H9 (cell line): ENCODE measurements at regions not wholly inside any gene's neighbourhood (a gene's known extent, or its start where the extent isn't known, plus 50 kb on each side); places are given as distances from the start of the nearest gene placed in this dataset.

ENCODE experiments used
- DNase-seq: peaks from one replicate; pipeline ENCODE4 v3.0.0-alpha.2; 2017
- H2AFZ ChIP-seq: one replicate; pipeline ENCODE4 v1.6.1; 2013; ENCODE audit warnings: mild to moderate bottlenecking, low read length, control low read depth, moderate library complexity
- H2AK5ac ChIP-seq: 2 replicates; pipeline ENCODE4 v1.6.1; 2013; ENCODE audit warnings: low read length, control low read depth, mixed read lengths; ENCODE audit not compliant: insufficient read length
- H2BK120ac ChIP-seq: one replicate; pipeline ENCODE4 v1.6.1; 2013; ENCODE audit warnings: low read depth, mild to moderate bottlenecking, low read length, control low read depth, inconsistent platforms; ENCODE audit not compliant: poor library complexity, severe bottlenecking
- H2BK12ac ChIP-seq: 2 replicates; pipeline ENCODE4 v1.6.1; 2013; ENCODE audit warnings: low read length, control low read depth, mixed read lengths, low read depth; ENCODE audit not compliant: insufficient read length
- H2BK15ac ChIP-seq: 2 replicates; pipeline ENCODE4 v1.6.1; 2013; ENCODE audit warnings: low read depth, low read length, control low read depth
- H2BK20ac ChIP-seq: one replicate; pipeline ENCODE4 v1.6.1; 2013; ENCODE audit warnings: low read depth, mild to moderate bottlenecking, low read length, control low read depth, inconsistent platforms; ENCODE audit not compliant: poor library complexity, severe bottlenecking
- H2BK5ac ChIP-seq: 2 replicates; pipeline ENCODE4 v1.6.1; 2013; ENCODE audit warnings: low read length, control low read depth, mixed read lengths; ENCODE audit not compliant: insufficient read length
- H3K14ac ChIP-seq: 2 replicates; pipeline ENCODE4 v1.6.1; 2013; ENCODE audit warnings: low read length, control low read depth; ENCODE audit not compliant: insufficient read depth
- H3K18ac ChIP-seq: 2 replicates; pipeline ENCODE4 v1.6.1; 2013; ENCODE audit warnings: low read depth, mild to moderate bottlenecking, mixed read lengths, low read length, control low read depth; ENCODE audit not compliant: insufficient read length
- H3K23ac ChIP-seq: 2 replicates; pipeline ENCODE4 v1.6.1; 2013; ENCODE audit warnings: low read length, control low read depth, mixed read lengths, low read depth; ENCODE audit not compliant: insufficient read length
- H3K23me2 ChIP-seq: 2 replicates; pipeline ENCODE4 v1.6.1; 2013; ENCODE audit warnings: low read depth, mild to moderate bottlenecking, mixed read lengths, low read length, control low read depth; ENCODE audit not compliant: insufficient read length, poor library complexity, severe bottlenecking
- H3K27ac ChIP-seq: 2 replicates; pipeline ENCODE4 v1.5.1; 2013; ENCODE audit warnings: low read length, control low read depth, mixed read lengths, low read depth; ENCODE audit not compliant: insufficient read length
- H3K27me3 ChIP-seq: 2 replicates; pipeline ENCODE4 v1.6.1; 2013; ENCODE audit warnings: low read length, control low read depth, inconsistent platforms; ENCODE audit not compliant: insufficient read depth
- H3K4ac ChIP-seq: 2 replicates; pipeline ENCODE4 v1.6.1; 2013; ENCODE audit warnings: low read depth, mild to moderate bottlenecking, control low read depth, inconsistent platforms, low read length, moderate library complexity
- H3K4me1 ChIP-seq: 2 replicates; pipeline ENCODE4 v1.6.1; 2013; ENCODE audit warnings: low read length, control low read depth, inconsistent platforms; ENCODE audit not compliant: insufficient read depth
- H3K4me2 ChIP-seq: 2 replicates; pipeline ENCODE4 v1.6.1; 2013; ENCODE audit warnings: low read length, control low read depth, mixed read lengths; ENCODE audit not compliant: insufficient read length, insufficient read depth
- H3K56ac ChIP-seq: 2 replicates; pipeline ENCODE4 v1.6.1; 2013; ENCODE audit warnings: low read depth, mild to moderate bottlenecking, mixed read lengths, low read length, control low read depth; ENCODE audit not compliant: insufficient read length
- H3K79me1 ChIP-seq: 2 replicates; pipeline ENCODE4 v1.6.1; 2013; ENCODE audit warnings: low read depth, mild to moderate bottlenecking, moderate library complexity, low read length, control low read depth, inconsistent platforms; ENCODE audit not compliant: insufficient read depth, poor library complexity, severe bottlenecking
- H3K79me2 ChIP-seq: 2 replicates; pipeline ENCODE4 v1.6.1; 2013; ENCODE audit warnings: low read length, control low read depth, inconsistent platforms; ENCODE audit not compliant: insufficient read depth
- H3K9ac ChIP-seq: 2 replicates; pipeline ENCODE4 v1.6.1; 2013; ENCODE audit warnings: low read length, control low read depth, mixed read lengths; ENCODE audit not compliant: insufficient read length; ENCODE audit errors: extremely low read depth
- H3K9me3 ChIP-seq: one replicate; pipeline ENCODE4 v1.6.1; 2013; ENCODE audit warnings: low read depth, low read length, inconsistent platforms; ENCODE audit not compliant: control insufficient read depth
- H3T11ph ChIP-seq: one replicate; pipeline ENCODE4 v1.6.1; 2013; ENCODE audit warnings: mild to moderate bottlenecking, low read length, control low read depth, inconsistent platforms
- H4K20me1 ChIP-seq: one replicate; pipeline ENCODE4 v1.6.1; 2013; ENCODE audit not compliant: control insufficient read depth, insufficient read length, insufficient read depth
- H4K5ac ChIP-seq: 2 replicates; pipeline ENCODE4 v1.6.1; 2013; ENCODE audit warnings: low read depth, mild to moderate bottlenecking, mixed read lengths, low read length, control low read depth; ENCODE audit not compliant: insufficient read length
- H4K8ac ChIP-seq: replicated peaks from 2 replicates; pipeline ENCODE4 v1.6.1; 2013; ENCODE audit warnings: low read length, control low read depth, mixed read lengths, low read depth; ENCODE audit not compliant: insufficient read length
- H4K91ac ChIP-seq: 2 replicates; pipeline ENCODE4 v1.6.1; 2013; ENCODE audit warnings: low read depth, mild to moderate bottlenecking, moderate library complexity, mixed read lengths, low read length, control low read depth; ENCODE audit not compliant: insufficient read length
- H3K27ac Mint-ChIP-seq, 3 experiments: 2 replicates in 2 of 3; 3 replicates in 1 of 3; pipeline ENCODE4 v1.8.0; 2020 to 2021; ENCODE audit warnings: mixed read lengths in 3 of 3, mild to moderate bottlenecking in 1 of 3, moderate library complexity in 1 of 3
- H3K27me3 Mint-ChIP-seq: 2 replicates; pipeline ENCODE4 v1.8.0; 2021; ENCODE audit warnings: low read depth, mild to moderate bottlenecking, moderate library complexity, mixed read lengths
- H3K36me3 Mint-ChIP-seq, 3 experiments: 2 replicates in 2 of 3; 3 replicates in 1 of 3; pipeline ENCODE4 v1.8.0; 2020 to 2021; ENCODE audit warnings: low read depth in 3 of 3, mixed read lengths in 3 of 3; ENCODE audit not compliant: insufficient read depth in 1 of 3
- H3K4me1 Mint-ChIP-seq, 2 experiments: 2 replicates each; pipeline ENCODE4 v1.8.0; 2020; ENCODE audit warnings: mixed read lengths in 2 of 2
- H3K4me3 Mint-ChIP-seq, 2 experiments: 2 replicates in 1 of 2; 3 replicates in 1 of 2; pipeline ENCODE4 v1.8.0; 2020 to 2021; ENCODE audit warnings: mild to moderate bottlenecking in 2 of 2, mixed read lengths in 2 of 2, moderate library complexity in 1 of 2
- H3K9me3 Mint-ChIP-seq, 2 experiments: 2 replicates in 1 of 2; 3 replicates in 1 of 2; pipeline ENCODE4 v1.8.0; 2020; ENCODE audit warnings: mild to moderate bottlenecking in 2 of 2, mixed read lengths in 2 of 2, moderate library complexity in 1 of 2
- CTCF ChIP-seq: fragments of 200-600 bp; sonication (generic); conservative IDR thresholded peaks from 3 replicates; pipeline ENCODE4 v1.8.0; 2021; ENCODE audit warnings: antibody characterized with exemption, mild to moderate bottlenecking
- WGBS: extraction: QIAGEN DNeasy Blood & Tissue Kit; methylation state at CpG from one replicate; pipeline ENCODE4 v1.1.7; 2013; ENCODE audit warnings: missing lambda C conversion rate, low lambda C conversion rate, mixed read lengths; ENCODE audit not compliant: insufficient read length; ENCODE audit errors: extremely low coverage; 5-methylcytosine and 5-hydroxymethylcytosine counted together

GRCh38 chrX:137878401-137878800, 312.5 kb downstream of the ZIC3 start:
- H3T11ph ChIP-seq: no peak overlapping the region
- no peak overlapping the region for H3K14ac ChIP-seq
- H3K4ac ChIP-seq: no peak overlapping the region
- no peak overlapping the region for H2BK20ac ChIP-seq
- no peaks in the 10 kb centered on the region; a peak in 2 of 7 replicates for H3K36me3 Mint-ChIP-seq
- peaks cover 23 to 25% of the 10 kb centered on the region in 2 experiments for H3K4me1 Mint-ChIP-seq
- no peaks in the 10 kb centered on the region for H3K27me3 ChIP-seq
- no peaks in the 10 kb centered on the region for H3K79me2 ChIP-seq
- no peaks in the 10 kb centered on the region for H4K20me1 ChIP-seq
- no peak overlapping the region for H2AK5ac ChIP-seq
- H2AFZ ChIP-seq: no peak overlapping the region
- H3K27ac ChIP-seq: no peak overlapping the region
- no peak for TF ChIP-seq CTCF
- no peaks in the 10 kb centered on the region for H3K79me1 ChIP-seq
- no peak overlapping the region for H3K56ac ChIP-seq
- H2BK120ac ChIP-seq: no peak overlapping the region
- H3K23ac ChIP-seq: no peak overlapping the region
- no peak overlapping the region for H4K91ac ChIP-seq
- no peak overlapping the region for H3K4me3 Mint-ChIP-seq
- H3K27ac Mint-ChIP-seq: 0 out of 7 replicates have a peak overlapping the region, but pooled peaks of 1 of the 3 experiments have one; percentile 8
- peaks cover 2% of the 10 kb centered on the region; the same call in 1 of the 2 replicates for H3K4me1 ChIP-seq
- H4K8ac ChIP-seq: no peak overlapping the region
- no peak overlapping the region for H4K5ac ChIP-seq
- H3K9me3 Mint-ChIP-seq: peaks cover 2 to 34% of the 10 kb centered on the region in 2 experiments; a peak in 2 of 5 replicates
- H2BK15ac ChIP-seq: no peak overlapping the region
- no peaks in the 10 kb centered on the region for H3K27me3 Mint-ChIP-seq
- no peaks in the 10 kb centered on the region for H3K9me3 ChIP-seq
- no peak for DNase-seq
- H2BK5ac ChIP-seq: no peak overlapping the region
- H3K23me2 ChIP-seq: no peaks in the 10 kb centered on the region
- H2BK12ac ChIP-seq: no peak overlapping the region
- H3K9ac ChIP-seq: no peak overlapping the region
- WGBS: no CpG with 5 or more reads among the region's 3 CpGs
- H3K4me2 ChIP-seq: no peak overlapping the region
- H3K18ac ChIP-seq: no peak overlapping the region
